Mucosa of descending colon (tissue), 3 donors: ENCODE measurements at regions not wholly inside any gene's neighbourhood (a gene's known extent, or its start where the extent isn't known, plus 50 kb on each side); places are given as distances from the start of the nearest gene placed in this dataset.

Experiments used
- ATAC-seq: fragments of 200-7000 bp; cut with Tn5 transposase; one replicate; pipeline ENCODE4 v1.9.1; 2020; ENCODE audit warnings: mild to moderate bottlenecking, moderate library complexity
- DNase-seq, 3 donors: peaks; one replicate each; pipeline ENCODE4 v3.0.0-alpha.2; 2020
- H3K36me3 ChIP-seq: fragments of 200-600 bp; one replicate; pipeline ENCODE4 v1.8.0; 2021; ENCODE audit warnings: low read depth, mild to moderate bottlenecking
- H3K4me1 ChIP-seq: fragments of 200-600 bp; one replicate; pipeline ENCODE4 v1.8.0; 2021; ENCODE audit warnings: low read depth, mild to moderate bottlenecking
- H3K4me3 ChIP-seq: fragments of 200-600 bp; one replicate; pipeline ENCODE4 v1.8.0; 2021; ENCODE audit warnings: mild to moderate bottlenecking
- H3K9me3 ChIP-seq: fragments of 200-600 bp; one replicate; pipeline ENCODE4 v1.8.0; 2021; ENCODE audit warnings: mild to moderate bottlenecking
- CTCF ChIP-seq: fragments of 200-600 bp; IDR thresholded peaks from one replicate; pipeline ENCODE4 v1.8.0; 2022; ENCODE audit warnings: antibody characterized with exemption, mild to moderate bottlenecking
- intact Hi-C, 2 donors: fragments of 100-400 bp; cut with DNase I in 1 of 2; cut with micrococcal nuclease in 1 of 2; formaldehyde crosslinking; loops; one replicate each; pipeline versions ENCODE4 v1.11.0 to v1.11.1; 2022; cut with DNase I, micrococcal nuclease
- donor health status: DM: no; HTN: no; CAD: no; lungs with moderate emphysema.
- donor health status: DM: no; HTN: no; CAD: no.
- donor health status: DM: no; HTN: yes; CAD: no.

- no peak overlapping the region for H3K4me3 ChIP-seq
- no peaks in the 10 kb centered on the region for H3K4me1 ChIP-seq
- H3K36me3 ChIP-seq: no peaks in the 10 kb centered on the region
- TF ChIP-seq CTCF: no peak
- ATAC-seq (no peak), DNase-seq (no peak)
- peaks cover 5% of the 10 kb centered on the region for H3K9me3 ChIP-seq
- intact Hi-C loops: no loop called here
Measured at GRCh38 chr12:107267604-107268003, 174.3 kb upstream of the CRY1 start.

- intact Hi-C loops: no loop called here
Measured at GRCh38 chr12:107271523-107271922, 178.2 kb upstream of the CRY1 start.

GRCh38 chr12:107275530-107275929 is 182.2 kb upstream of the CRY1 start:
- intact Hi-C loops: no loop called here
- Histone ChIP-seq H3K4me3 (no peak overlapping the region), H3K9me3 (no peaks in the 10 kb centered on the region), H3K4me1 (no peaks in the 10 kb centered on the region), H3K36me3 (no peaks in the 10 kb centered on the region)
- no peak for ATAC-seq
- DNase-seq: no peak
- no peak for TF ChIP-seq CTCF

More at GRCh38 chr12:107271523-107271922, 178.2 kb upstream of the CRY1 start:
- ATAC-seq (no peak), DNase-seq (no peak)
- Histone ChIP-seq H3K4me1 (no peaks in the 10 kb centered on the region), H3K36me3 (no peaks in the 10 kb centered on the region), H3K4me3 (no peak overlapping the region), H3K9me3 (no peaks in the 10 kb centered on the region)
- no peak for TF ChIP-seq CTCF

GRCh38 chr12:107277855-107278254 is 184.5 kb upstream of the CRY1 start:
- Histone ChIP-seq H3K36me3 (no peaks in the 10 kb centered on the region), H3K4me1 (no peaks in the 10 kb centered on the region), H3K9me3 (no peaks in the 10 kb centered on the region), H3K4me3 (no peak overlapping the region)
- intact Hi-C loops: no loop called here
- DNase-seq (no peak), ATAC-seq (no peak)
- no peak for TF ChIP-seq CTCF

GRCh38 chr12:107282628-107283027 is 189.3 kb upstream of the CRY1 start:
- no peak for TF ChIP-seq CTCF
- ATAC-seq: no peak
- DNase-seq: no peak
- Histone ChIP-seq H3K9me3 (no peaks in the 10 kb centered on the region), H3K4me3 (no peak overlapping the region), H3K36me3 (no peaks in the 10 kb centered on the region), H3K4me1 (no peaks in the 10 kb centered on the region)
- intact Hi-C loops: no loop called here

- Histone ChIP-seq H3K36me3 (no peaks in the 10 kb centered on the region), H3K9me3 (no peaks in the 10 kb centered on the region), H3K4me1 (no peaks in the 10 kb centered on the region), H3K4me3 (no peak overlapping the region)
- DNase-seq: no peak
- intact Hi-C loops: no loop called here
- TF ChIP-seq CTCF: no peak
- ATAC-seq: no peak
Measured at GRCh38 chr12:107283652-107284051, 190.3 kb upstream of the CRY1 start.
